A549 (cell line): ENCODE measurements at regions not wholly inside any gene's neighbourhood (a gene's known extent, or its start where the extent isn't known, plus 50 kb on each side); places are given as distances from the start of the nearest gene placed in this dataset.

ENCODE experiments used
- ATAC-seq, 2 experiments: fragments of 200-7000 bp in 1 of 2; fragments of >200 bp in 1 of 2; cut with Nextera tagmentation in 1 of 2; cut with Tn5 transposase in 1 of 2; 3 replicates each; pipeline versions ENCODE4 v1.8.0 to v1.9.1; 2018 to 2020; ENCODE audit warnings: mild to moderate bottlenecking in 1 of 2, moderate library complexity in 1 of 2
- CTCF ChIA-PET: fragments of 300-600 bp; sonication (Branson Sonifier 250); formaldehyde crosslinking; extraction: SDS; loops from one replicate; lab custom pipeline; 2021; ENCODE audit warnings: antibody characterized with exemption, inconsistent platforms; lab: Yijun Ruan, JAX
- POLR2A ChIA-PET: fragments of 350-600 bp; formaldehyde crosslinking; extraction: SDS; loops from one replicate; lab custom pipeline; 2021; ENCODE audit warnings: antibody characterized with exemption, inconsistent platforms; lab: Yijun Ruan, JAX
- DNase-seq, 2 experiments: peaks; one replicate each; pipeline versions ENCODE4 v3.0.0 to v3.0.0-alpha.2; 2011 to 2016; ENCODE audit warnings: low read depth in 1 of 2, low spot score in 1 of 2
- FAIRE-seq: peaks from 2 replicates; lab custom pipeline; 2011; peaks lifted over from hg19 to GRCh38; lab: Jason Lieb, UNC
- H3K27ac ChIP-seq, 2 experiments: fragments of >200 bp; sonication (Bioruptor Twin); formaldehyde crosslinking; 3 replicates each; pipeline ENCODE4 v1.5.1; 2016 to 2017
- H3K4me1 ChIP-seq: fragments of >200 bp; sonication (Bioruptor Twin); formaldehyde crosslinking; 3 replicates; pipeline ENCODE4 v1.6.1; 2016
- H3K4me2 ChIP-seq: fragments of >200 bp; sonication (Bioruptor Twin); formaldehyde crosslinking; 3 replicates; pipeline ENCODE4 v1.6.1; 2016
- H3K4me3 ChIP-seq: fragments of >200 bp; sonication (Bioruptor Twin); formaldehyde crosslinking; 3 replicates; pipeline ENCODE4 v1.5.1; 2016
- H3K9me3 ChIP-seq: fragments of >200 bp; sonication (Bioruptor Twin); formaldehyde crosslinking; 3 replicates; pipeline ENCODE4 v1.6.1; 2016
- CHD2 ChIP-seq: fragments of 150-350 bp; IDR thresholded peaks from 2 replicates; pipeline ENCODE4 v1.6.1; 2014; ENCODE audit warnings: low read length; ENCODE audit not compliant: partially characterized antibody
- CHD4 ChIP-seq: fragments of 200-600 bp; sonication (generic); IDR thresholded peaks from 2 replicates; pipeline ENCODE4 v1.6.1; 2016; ENCODE audit warnings: antibody characterized with exemption, mild to moderate bottlenecking, borderline replicate concordance
- EHF ChIP-seq: fragments of 250-450 bp; sonication (Bioruptor Pico); IDR thresholded peaks from 2 replicates; pipeline ENCODE4 v1.5.0; 2020; ENCODE audit warnings: mild to moderate bottlenecking
- EP300 ChIP-seq, 2 experiments: fragments of >200 bp; sonication (Bioruptor Twin); formaldehyde crosslinking; IDR thresholded peaks; 2 replicates in 1 of 2; 3 replicates in 1 of 2; pipeline ENCODE4 v1.6.1; 2016 to 2017
- ESRRA ChIP-seq: fragments of 150-350 bp; IDR thresholded peaks from 2 replicates; pipeline ENCODE4 v1.6.1; 2014; ENCODE audit warnings: mild to moderate bottlenecking, low read length, borderline replicate concordance
- HDAC2 ChIP-seq: fragments of 200-600 bp; sonication (generic); IDR thresholded peaks from 2 replicates; pipeline ENCODE4 v1.6.1; 2016
- HOXA7 ChIP-seq: fragments of 250-450 bp; sonication (Bioruptor Pico); IDR thresholded peaks from 2 replicates; pipeline ENCODE4 v1.5.0; 2020; ENCODE audit warnings: mild to moderate bottlenecking, moderate library complexity
- JUN ChIP-seq, 2 experiments: fragments of >200 bp; sonication (Bioruptor Twin); formaldehyde crosslinking; IDR thresholded peaks; 2 replicates in 1 of 2; 3 replicates in 1 of 2; pipeline ENCODE4 v1.6.1; 2016 to 2017
- MYC ChIP-seq: IDR thresholded peaks from 2 replicates; pipeline ENCODE4 v1.6.1; 2012; ENCODE audit warnings: mild to moderate bottlenecking, inconsistent platforms, low read length, improper control_type of control experiment, borderline replicate concordance
- NFE2L2 ChIP-seq: fragments of 150-350 bp; conservative IDR thresholded peaks from 2 replicates; pipeline ENCODE4 v1.6.1; 2014; ENCODE audit warnings: low read length
- NPAS2 ChIP-seq: fragments of 250-450 bp; sonication (Bioruptor Pico); IDR thresholded peaks from 2 replicates; pipeline ENCODE4 v1.8.0; 2022; ENCODE audit warnings: mild to moderate bottlenecking, moderate library complexity, borderline replicate concordance
- NR3C1 ChIP-seq: fragments of >200 bp; sonication (Bioruptor Twin); formaldehyde crosslinking; IDR thresholded peaks from 3 replicates; pipeline ENCODE4 v1.6.1; 2017
- PHF8 ChIP-seq: fragments of 200-600 bp; sonication (generic); IDR thresholded peaks from 2 replicates; pipeline ENCODE4 v1.6.1; 2016; ENCODE audit warnings: low read depth, mild to moderate bottlenecking, antibody characterized with exemption, moderate library complexity, borderline replicate concordance
- RFX5 ChIP-seq: fragments of 450-650 bp; IDR thresholded peaks from 2 replicates; pipeline ENCODE4 v1.7.1; 2014; ENCODE audit warnings: antibody characterized with exemption, mild to moderate bottlenecking, moderate library complexity
- RNF2 ChIP-seq: fragments of 200-600 bp; sonication (generic); IDR thresholded peaks from 2 replicates; pipeline ENCODE4 v1.6.1; 2016; ENCODE audit warnings: low read depth, mild to moderate bottlenecking, antibody characterized with exemption, moderate library complexity, borderline replicate concordance
- SMC3 ChIP-seq: fragments of >200 bp; sonication (Bioruptor Twin); formaldehyde crosslinking; IDR thresholded peaks from 3 replicates; pipeline ENCODE4 v1.6.1; 2018; ENCODE audit warnings: inconsistent platforms
- SREBF2 ChIP-seq: fragments of 450-650 bp; IDR thresholded peaks from 2 replicates; pipeline ENCODE4 v1.6.1; 2014; ENCODE audit warnings: mild to moderate bottlenecking, moderate library complexity
- ZNF302 ChIP-seq: fragments of 250-450 bp; sonication (Bioruptor Pico); IDR thresholded peaks from 2 replicates; pipeline ENCODE4 v1.9.0; 2021; ENCODE audit warnings: inconsistent platforms, mild to moderate bottlenecking, moderate library complexity
- WGBS: methylation state at CpG from one replicate; pipeline ENCODE4 v1.1.6; 2017; ENCODE audit errors: missing lambda C conversion rate; 5-methylcytosine and 5-hydroxymethylcytosine counted together
- TF ChIP-seq, protein P1 (sequence below): fragments of 250-450 bp; sonication (Bioruptor Pico); IDR thresholded peaks from 2 replicates; pipeline ENCODE4 v1.5.0; 2021; ENCODE audit warnings: mild to moderate bottlenecking, moderate library complexity, borderline replicate concordance
- TF ChIP-seq, protein P2 (sequence below): IDR thresholded peaks from 2 replicates; pipeline ENCODE4 v1.6.1; 2012
- TF ChIP-seq, protein P3 (sequence below): fragments of >200 bp; sonication (Bioruptor Twin); formaldehyde crosslinking; IDR thresholded peaks from 3 replicates; pipeline ENCODE4 v1.5.1; 2016
- TF ChIP-seq, protein P4 (sequence below): fragments of 450-650 bp; IDR thresholded peaks from 2 replicates; pipeline ENCODE4 v1.6.1; 2014; ENCODE audit warnings: antibody characterized with exemption
- TF ChIP-seq, protein P5 (sequence below): fragments of 250-450 bp; sonication (Bioruptor Pico); IDR thresholded peaks from 2 replicates; pipeline ENCODE4 v1.5.0; 2020; ENCODE audit warnings: low read depth, mild to moderate bottlenecking, moderate library complexity
- TF ChIP-seq, protein P6 (sequence below): IDR thresholded peaks from 2 replicates; pipeline ENCODE4 v1.6.1; 2012

DNA sequence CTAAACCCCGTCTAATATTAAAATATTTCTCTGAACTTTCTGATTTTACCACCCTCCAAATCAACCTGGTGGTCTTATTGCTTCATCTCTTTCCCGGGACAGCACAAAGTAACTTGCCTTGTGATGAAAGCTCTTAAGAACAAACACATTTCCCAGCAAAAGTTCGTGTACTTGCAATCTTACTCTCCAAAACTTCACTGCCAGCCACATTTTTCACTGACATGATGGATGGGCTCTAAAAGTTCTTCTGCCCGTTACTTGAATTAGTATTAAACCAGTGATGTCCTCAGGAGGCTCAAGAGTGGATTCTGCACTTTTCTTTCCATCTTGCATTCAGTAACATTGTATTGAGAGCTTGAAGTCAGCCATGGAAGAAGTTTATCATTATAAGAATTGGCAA lies 731.6 kb upstream of the GJE1 start:
- DNase-seq = no peak
- no peak for ATAC-seq
- no peaks in the 10 kb centered on the region for H3K4me1 ChIP-seq
- ChIA-PET POLR2A (no interaction called here), CTCF (interaction anchor here (1.7 kb wide), 1 partner anchor 15 kb away, joined by 3 read pairs; no protein-coding TSS in a partner anchor)
- H3K4me3 ChIP-seq = no peak overlapping the region
- no peak overlapping the region for H3K4me2 ChIP-seq
- no peak for FAIRE-seq
- 57% methylated on average over 4 of the region's 4 CpGs for WGBS
- no peaks in the 10 kb centered on the region for H3K9me3 ChIP-seq
- TF ChIP-seq, protein P1, sequence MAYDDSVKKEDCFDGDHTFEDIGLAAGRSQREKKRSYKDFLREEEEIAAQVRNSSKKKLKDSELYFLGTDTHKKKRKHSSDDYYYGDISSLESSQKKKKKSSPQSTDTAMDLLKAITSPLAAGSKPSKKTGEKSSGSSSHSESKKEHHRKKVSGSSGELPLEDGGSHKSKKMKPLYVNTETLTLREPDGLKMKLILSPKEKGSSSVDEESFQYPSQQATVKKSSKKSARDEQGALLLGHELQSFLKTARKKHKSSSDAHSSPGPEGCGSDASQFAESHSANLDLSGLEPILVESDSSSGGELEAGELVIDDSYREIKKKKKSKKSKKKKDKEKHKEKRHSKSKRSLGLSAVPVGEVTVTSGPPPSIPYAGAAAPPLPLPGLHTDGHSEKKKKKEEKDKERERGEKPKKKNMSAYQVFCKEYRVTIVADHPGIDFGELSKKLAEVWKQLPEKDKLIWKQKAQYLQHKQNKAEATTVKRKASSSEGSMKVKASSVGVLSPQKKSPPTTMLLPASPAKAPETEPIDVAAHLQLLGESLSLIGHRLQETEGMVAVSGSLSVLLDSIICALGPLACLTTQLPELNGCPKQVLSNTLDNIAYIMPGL = no peak
- TF ChIP-seq, protein P2, sequence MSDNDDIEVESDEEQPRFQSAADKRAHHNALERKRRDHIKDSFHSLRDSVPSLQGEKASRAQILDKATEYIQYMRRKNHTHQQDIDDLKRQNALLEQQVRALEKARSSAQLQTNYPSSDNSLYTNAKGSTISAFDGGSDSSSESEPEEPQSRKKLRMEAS = no peak
- no peak for TF ChIP-seq NFE2L2
- TF ChIP-seq RFX5 = no peak
- no peak for TF ChIP-seq HOXA7 (CRISPR knock-in tag)
- TF ChIP-seq, protein P3, sequence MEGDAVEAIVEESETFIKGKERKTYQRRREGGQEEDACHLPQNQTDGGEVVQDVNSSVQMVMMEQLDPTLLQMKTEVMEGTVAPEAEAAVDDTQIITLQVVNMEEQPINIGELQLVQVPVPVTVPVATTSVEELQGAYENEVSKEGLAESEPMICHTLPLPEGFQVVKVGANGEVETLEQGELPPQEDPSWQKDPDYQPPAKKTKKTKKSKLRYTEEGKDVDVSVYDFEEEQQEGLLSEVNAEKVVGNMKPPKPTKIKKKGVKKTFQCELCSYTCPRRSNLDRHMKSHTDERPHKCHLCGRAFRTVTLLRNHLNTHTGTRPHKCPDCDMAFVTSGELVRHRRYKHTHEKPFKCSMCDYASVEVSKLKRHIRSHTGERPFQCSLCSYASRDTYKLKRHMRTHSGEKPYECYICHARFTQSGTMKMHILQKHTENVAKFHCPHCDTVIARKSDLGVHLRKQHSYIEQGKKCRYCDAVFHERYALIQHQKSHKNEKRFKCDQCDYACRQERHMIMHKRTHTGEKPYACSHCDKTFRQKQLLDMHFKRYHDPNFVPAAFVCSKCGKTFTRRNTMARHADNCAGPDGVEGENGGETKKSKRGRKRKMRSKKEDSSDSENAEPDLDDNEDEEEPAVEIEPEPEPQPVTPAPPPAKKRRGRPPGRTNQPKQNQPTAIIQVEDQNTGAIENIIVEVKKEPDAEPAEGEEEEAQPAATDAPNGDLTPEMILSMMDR = no peak
- TF ChIP-seq ESRRA = no peak
- no peak for TF ChIP-seq MYC
- TF ChIP-seq EHF (CRISPR knock-in tag) = no peak
- TF ChIP-seq HDAC2 = no peak
- no peak for TF ChIP-seq NR3C1
- TF ChIP-seq, protein P4, sequence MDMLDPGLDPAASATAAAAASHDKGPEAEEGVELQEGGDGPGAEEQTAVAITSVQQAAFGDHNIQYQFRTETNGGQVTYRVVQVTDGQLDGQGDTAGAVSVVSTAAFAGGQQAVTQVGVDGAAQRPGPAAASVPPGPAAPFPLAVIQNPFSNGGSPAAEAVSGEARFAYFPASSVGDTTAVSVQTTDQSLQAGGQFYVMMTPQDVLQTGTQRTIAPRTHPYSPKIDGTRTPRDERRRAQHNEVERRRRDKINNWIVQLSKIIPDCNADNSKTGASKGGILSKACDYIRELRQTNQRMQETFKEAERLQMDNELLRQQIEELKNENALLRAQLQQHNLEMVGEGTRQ = no peak
- TF ChIP-seq EP300 (IDR thresholded peaks at IDR 0.05) = no peak
- no peak for TF ChIP-seq ZNF302 (CRISPR knock-in tag)
- TF ChIP-seq, protein P5, sequence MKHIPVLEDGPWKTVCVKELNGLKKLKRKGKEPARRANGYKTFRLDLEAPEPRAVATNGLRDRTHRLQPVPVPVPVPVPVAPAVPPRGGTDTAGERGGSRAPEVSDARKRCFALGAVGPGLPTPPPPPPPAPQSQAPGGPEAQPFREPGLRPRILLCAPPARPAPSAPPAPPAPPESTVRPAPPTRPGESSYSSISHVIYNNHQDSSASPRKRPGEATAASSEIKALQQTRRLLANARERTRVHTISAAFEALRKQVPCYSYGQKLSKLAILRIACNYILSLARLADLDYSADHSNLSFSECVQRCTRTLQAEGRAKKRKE (CRISPR knock-in tag) = no peak
- TF ChIP-seq, protein P6, sequence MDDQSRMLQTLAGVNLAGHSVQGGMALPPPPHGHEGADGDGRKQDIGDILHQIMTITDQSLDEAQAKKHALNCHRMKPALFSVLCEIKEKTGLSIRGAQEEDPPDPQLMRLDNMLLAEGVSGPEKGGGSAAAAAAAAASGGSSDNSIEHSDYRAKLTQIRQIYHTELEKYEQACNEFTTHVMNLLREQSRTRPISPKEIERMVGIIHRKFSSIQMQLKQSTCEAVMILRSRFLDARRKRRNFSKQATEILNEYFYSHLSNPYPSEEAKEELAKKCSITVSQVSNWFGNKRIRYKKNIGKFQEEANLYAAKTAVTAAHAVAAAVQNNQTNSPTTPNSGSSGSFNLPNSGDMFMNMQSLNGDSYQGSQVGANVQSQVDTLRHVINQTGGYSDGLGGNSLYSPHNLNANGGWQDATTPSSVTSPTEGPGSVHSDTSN = no peak
- TF ChIP-seq PHF8 = no peak
- TF ChIP-seq CHD4 = no peak
- no peak overlapping the region for H3K27ac ChIP-seq

DNA sequence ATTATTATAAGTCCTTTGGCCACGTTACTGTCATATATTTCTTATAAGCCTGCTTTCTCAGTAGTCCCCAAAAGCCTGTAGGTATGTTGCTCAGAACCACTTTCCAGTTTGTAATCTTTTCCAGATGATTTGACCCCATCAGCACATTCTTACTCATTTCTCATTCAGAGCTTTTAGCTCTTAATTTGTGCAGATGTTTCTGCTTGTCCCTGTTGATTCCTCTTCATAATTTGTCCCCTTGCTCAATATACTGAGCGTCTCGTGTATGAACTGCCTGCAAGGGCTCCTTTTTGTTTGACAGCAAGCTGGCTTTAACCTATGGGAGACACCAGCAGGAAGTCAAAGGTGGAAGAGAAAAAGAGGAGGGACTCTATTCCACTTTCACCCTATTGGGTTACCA lies 733.8 kb upstream of the GJE1 start:
- CTCF ChIA-PET = no interaction called here
- Histone ChIP-seq H3K9me3 (no peaks in the 10 kb centered on the region), H3K4me2 (no peak overlapping the region), H3K4me1 (no peaks in the 10 kb centered on the region), H3K27ac (no peak overlapping the region), H3K4me3 (no peak overlapping the region)
- FAIRE-seq (no peak), DNase-seq (no peak), ATAC-seq (no peak)
- 55% methylated on average over 3 of the region's 3 CpGs for WGBS
- POLR2A ChIA-PET = no interaction called here
- TF ChIP-seq EHF (CRISPR knock-in tag) (no peak), JUN (IDR thresholded peaks at IDR 0.05) (no peak), HDAC2 (no peak), NFE2L2 (no peak), SMC3 (no peak), ZNF302 (CRISPR knock-in tag) (no peak), CHD2 (no peak), RNF2 (no peak), SREBF2 (no peak), NPAS2 (CRISPR knock-in tag) (no peak), EP300 (IDR thresholded peaks at IDR 0.05) (no peak), PHF8 (no peak)
- TF ChIP-seq, protein P2 = no peak
- TF ChIP-seq, protein P4 = no peak
- TF ChIP-seq, protein P3 = no peak
